Neuronal stem cell (in vitro differentiated cells): ENCODE measurements at regions not wholly inside any gene's neighbourhood (a gene's known extent, or its start where the extent isn't known, plus 50 kb on each side); places are given as distances from the start of the nearest gene placed in this dataset.

Experiments used
- DNase-seq: peaks from one replicate; pipeline ENCODE4 v3.0.0-alpha.2; 2013; ENCODE audit warnings: low spot score
- H2AFZ ChIP-seq: one replicate; pipeline ENCODE4 v1.6.1; 2013; ENCODE audit warnings: mild to moderate bottlenecking, low read length, inconsistent platforms
- H2AK5ac ChIP-seq: 2 replicates; pipeline ENCODE4 v1.6.1; 2013; ENCODE audit warnings: low read depth, mild to moderate bottlenecking, inconsistent platforms, low read length, moderate library complexity, mixed read lengths
- H2BK120ac ChIP-seq: 2 replicates; pipeline ENCODE4 v1.6.1; 2013; ENCODE audit warnings: low read depth, mild to moderate bottlenecking, inconsistent platforms, low read length, moderate library complexity, mixed read lengths
- H2BK12ac ChIP-seq: one replicate; pipeline ENCODE4 v1.6.1; 2013; ENCODE audit warnings: low read length, inconsistent platforms
- H2BK15ac ChIP-seq: 2 replicates; pipeline ENCODE4 v1.6.1; 2013; ENCODE audit warnings: mild to moderate bottlenecking, low read length, inconsistent platforms, mixed read lengths
- H2BK5ac ChIP-seq: one replicate; pipeline ENCODE4 v1.6.1; 2013; ENCODE audit warnings: inconsistent platforms, mild to moderate bottlenecking, low read length, moderate library complexity
- H3K14ac ChIP-seq: one replicate; pipeline ENCODE4 v1.6.1; 2013; ENCODE audit warnings: low read length, inconsistent platforms
- H3K18ac ChIP-seq: 2 replicates; pipeline ENCODE4 v1.6.1; 2013; ENCODE audit warnings: low read length, inconsistent platforms
- H3K23ac ChIP-seq: 2 replicates; pipeline ENCODE4 v1.6.1; 2013; ENCODE audit warnings: low read depth, mild to moderate bottlenecking, mixed read lengths, low read length, inconsistent platforms; ENCODE audit not compliant: poor library complexity
- H3K27ac ChIP-seq: replicated peaks from 3 replicates; pipeline ENCODE4 v1.5.1; 2013; ENCODE audit warnings: low read length, inconsistent platforms
- H3K27me3 ChIP-seq, 3 experiments: 2 replicates each; pipeline ENCODE4 v1.6.1; 2013; ENCODE audit warnings: low read length in 3 of 3, mild to moderate bottlenecking in 2 of 3, inconsistent platforms in 1 of 3, low read depth in 1 of 3, mixed read lengths in 1 of 3, moderate library complexity in 1 of 3; ENCODE audit not compliant: control insufficient read depth in 3 of 3, insufficient read depth in 3 of 3
- H3K36me3 ChIP-seq, 2 donors: replicated peaks in 1 of 2; 2 replicates each; pipeline ENCODE4 v1.6.1; 2013; ENCODE audit warnings: low read length in 2 of 2; ENCODE audit not compliant: control insufficient read depth in 2 of 2, insufficient read depth in 2 of 2
- H3K4ac ChIP-seq: 2 replicates; pipeline ENCODE4 v1.6.1; 2013; ENCODE audit warnings: inconsistent platforms, mild to moderate bottlenecking, low read length, moderate library complexity
- H3K4me1 ChIP-seq, 2 donors: 1 replicate in 1 of 2; 2 replicates in 1 of 2; pipeline ENCODE4 v1.6.1; 2013; ENCODE audit warnings: low read length in 2 of 2, low read depth in 1 of 2; ENCODE audit not compliant: control insufficient read depth in 2 of 2, insufficient read depth in 1 of 2
- H3K4me2 ChIP-seq: one replicate; pipeline ENCODE4 v1.6.1; 2013; ENCODE audit warnings: mild to moderate bottlenecking, low read length, inconsistent platforms; ENCODE audit not compliant: insufficient read depth, poor library complexity, severe bottlenecking
- H3K4me3 ChIP-seq, 2 donors: 2 replicates each; pipeline ENCODE4 v1.5.1; 2013; ENCODE audit warnings: low read length in 2 of 2, mild to moderate bottlenecking in 2 of 2, inconsistent platforms in 1 of 2, moderate library complexity in 1 of 2
- H3K79me1 ChIP-seq: one replicate; pipeline ENCODE4 v1.6.1; 2013; ENCODE audit warnings: low read depth, mild to moderate bottlenecking, inconsistent platforms, low read length, moderate library complexity
- H3K9ac ChIP-seq: one replicate; pipeline ENCODE4 v1.6.1; 2013; ENCODE audit warnings: mild to moderate bottlenecking, low read depth, low read length, inconsistent platforms; ENCODE audit not compliant: poor library complexity
- H3K9me3 ChIP-seq, 2 donors: replicated peaks in 1 of 2; 2 replicates each; pipeline versions ENCODE3 to v1.6.1; 2013; ENCODE audit warnings: low read length in 2 of 2, mild to moderate bottlenecking in 2 of 2, inconsistent platforms in 1 of 2, low read depth in 1 of 2, mixed read lengths in 1 of 2, moderate library complexity in 1 of 2; ENCODE audit not compliant: control insufficient read depth in 2 of 2, insufficient read depth in 1 of 2
- H4K8ac ChIP-seq: one replicate; pipeline ENCODE4 v1.6.1; 2013; ENCODE audit warnings: low read depth, mild to moderate bottlenecking, inconsistent platforms, low read length, moderate library complexity
- H4K91ac ChIP-seq: one replicate; pipeline ENCODE4 v1.6.1; 2013; ENCODE audit warnings: low read length, low read depth, mild to moderate bottlenecking, inconsistent platforms; ENCODE audit not compliant: poor library complexity
- WGBS, 2 donors: extraction: QIAGEN DNeasy Blood & Tissue Kit; methylation state at CpG; one replicate each; pipeline ENCODE4 v1.1.7; 2013; ENCODE audit warnings: missing lambda C conversion rate in 2 of 2, mixed read lengths in 1 of 2; ENCODE audit not compliant: insufficient read length in 2 of 2, insufficient replicate concordance in 1 of 2; ENCODE audit errors: extremely low coverage in 2 of 2; 5-methylcytosine and 5-hydroxymethylcytosine counted together

DNA sequence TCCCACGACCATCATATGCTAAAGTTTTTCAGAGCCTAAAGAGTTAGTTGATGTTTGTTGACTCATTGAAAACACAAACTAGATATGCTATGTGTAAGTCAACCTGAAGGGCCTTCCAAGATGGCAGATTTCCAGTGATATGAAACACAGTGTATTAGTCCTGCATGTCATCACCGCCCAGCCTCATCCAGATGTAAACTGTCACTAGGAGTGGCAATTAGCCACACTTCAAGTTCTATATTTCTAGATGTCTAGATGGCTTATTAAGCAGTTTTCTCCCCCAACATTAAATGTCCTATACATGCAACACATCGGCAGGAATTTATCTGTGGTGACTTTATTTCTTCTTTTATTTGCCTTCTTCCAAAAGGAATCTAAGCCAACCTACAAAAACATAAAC, 444.1 kb upstream of the SMIM21 start:
- no peak for DNase-seq
- no peak overlapping the region for H3K4ac ChIP-seq
- H3K27me3 ChIP-seq: peaks cover 0 to 4% (median 0%) of the 10 kb centered on the region in 3 experiments
- no CpG with 5 or more reads among the region's 3 CpGs for WGBS, 2 donors
- peaks cover 0 to 4% of the 10 kb centered on the region in 2 donors for H3K4me1 ChIP-seq
- no peak overlapping the region for H2BK12ac ChIP-seq
- H3K14ac ChIP-seq: no peak overlapping the region
- no peak overlapping the region for H2BK5ac ChIP-seq
- H3K4me3 ChIP-seq: no peak overlapping the region
- H3K36me3 ChIP-seq: no peaks in the 10 kb centered on the region
- H4K8ac ChIP-seq: no peak overlapping the region
- no peak overlapping the region for H4K91ac ChIP-seq
- no peak overlapping the region for H3K18ac ChIP-seq
- H3K9me3 ChIP-seq: no peaks in the 10 kb centered on the region
- H3K23ac ChIP-seq: no peak overlapping the region
- no peaks in the 10 kb centered on the region for H3K79me1 ChIP-seq
- H2BK120ac ChIP-seq: no peak overlapping the region
- H3K4me2 ChIP-seq: no peak overlapping the region
- no peak overlapping the region for H2BK15ac ChIP-seq
- no peak overlapping the region for H3K9ac ChIP-seq
- H2AK5ac ChIP-seq: no peak overlapping the region
- no peak overlapping the region for H2AFZ ChIP-seq
- H3K27ac ChIP-seq: no peak overlapping the region

- Histone ChIP-seq H3K4me3 (no peak overlapping the region), H3K9me3 (peaks cover 0 to 2% of the 10 kb centered on the region in 2 donors), H3K9ac (no peak overlapping the region), H3K4me2 (no peak overlapping the region), H3K27me3 (peaks cover 0 to 4% (median 0%) of the 10 kb centered on the region in 3 experiments), H3K14ac (no peak overlapping the region), H2BK120ac (no peak overlapping the region), H2BK5ac (no peak overlapping the region), H2AFZ (no peak overlapping the region), H3K4ac (no peak overlapping the region), H3K23ac (no peak overlapping the region), H3K36me3 (no peaks in the 10 kb centered on the region), H4K8ac (no peak overlapping the region), H3K79me1 (no peaks in the 10 kb centered on the region), H2AK5ac (no peak overlapping the region), H3K27ac (no peak overlapping the region), H2BK12ac (no peak overlapping the region), H4K91ac (no peak overlapping the region), H3K4me1 (peaks cover 0 to 2% of the 10 kb centered on the region in 2 donors), H2BK15ac (no peak overlapping the region), H3K18ac (no peak overlapping the region)
- no CpG with 5 or more reads among the region's 1 CpG for WGBS, 2 donors
- no peak for DNase-seq
Observed at GRCh38 chr18:75869162-75869561, 441.7 kb upstream of the SMIM21 start.

- no peak overlapping the region for H2BK15ac ChIP-seq
- H2BK12ac ChIP-seq: no peak overlapping the region
- no peak overlapping the region for H3K4me3 ChIP-seq
- H3K9me3 ChIP-seq: peaks cover 0 to 2% of the 10 kb centered on the region in 2 donors
- peaks cover 0 to 4% (median 0%) of the 10 kb centered on the region in 3 experiments for H3K27me3 ChIP-seq
- H3K27ac ChIP-seq: no peak overlapping the region
- H4K8ac ChIP-seq: no peak overlapping the region
- H3K36me3 ChIP-seq: no peaks in the 10 kb centered on the region
- H2BK120ac ChIP-seq: no peak overlapping the region
- H3K4me2 ChIP-seq: no peak overlapping the region
- no peak overlapping the region for H2AK5ac ChIP-seq
- H3K79me1 ChIP-seq: no peaks in the 10 kb centered on the region
- no peak overlapping the region for H2BK5ac ChIP-seq
- no peak overlapping the region for H2AFZ ChIP-seq
- no peak overlapping the region for H4K91ac ChIP-seq
- no peak overlapping the region for H3K14ac ChIP-seq
- no CpG with 5 or more reads among the region's 9 CpGs for WGBS, 2 donors
- peak overlapping the region; percentile 56 for H3K18ac ChIP-seq
- H3K4me1 ChIP-seq: peaks cover 0 to 2% of the 10 kb centered on the region in 2 donors
- no peak overlapping the region for H3K9ac ChIP-seq
- DNase-seq: no peak
- no peak overlapping the region for H3K23ac ChIP-seq
- H3K4ac ChIP-seq: no peak overlapping the region
Observed at GRCh38 chr18:75868031-75868430, 440.5 kb upstream of the SMIM21 start.

DNA sequence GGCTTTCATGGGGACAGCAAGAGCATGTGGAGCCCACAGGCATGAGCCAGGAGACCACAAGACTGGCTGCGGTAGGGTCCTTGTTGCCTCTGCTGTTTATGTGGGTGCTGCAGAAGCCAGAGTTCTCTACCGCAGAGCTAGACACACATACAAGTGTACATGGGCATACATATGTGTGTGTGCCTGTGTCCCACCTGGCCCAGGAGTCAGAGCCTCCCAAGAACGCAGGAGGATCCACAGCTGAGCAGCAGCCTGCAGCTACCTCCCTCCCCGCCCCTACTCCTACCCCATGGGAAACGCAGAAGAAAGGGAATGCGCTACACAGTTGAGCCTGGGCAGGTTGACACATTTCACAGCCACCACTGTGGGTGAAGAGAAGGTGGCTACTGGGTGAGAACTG, 438.1 kb upstream of the SMIM21 start:
- H2AK5ac ChIP-seq: peak overlapping the region; percentile 27
- peaks cover 0 to 4% of the 10 kb centered on the region in 2 donors for H3K4me1 ChIP-seq
- no peak overlapping the region for H2AFZ ChIP-seq
- no peak overlapping the region for H3K4ac ChIP-seq
- H3K18ac ChIP-seq: peak overlapping the region; percentile 19
- no peak overlapping the region for H3K27ac ChIP-seq
- H4K8ac ChIP-seq: no peak overlapping the region
- H2BK15ac ChIP-seq: no peak overlapping the region
- H4K91ac ChIP-seq: no peak overlapping the region
- H2BK120ac ChIP-seq: no peak overlapping the region
- peaks cover 0 to 2% of the 10 kb centered on the region in 2 donors for H3K9me3 ChIP-seq
- H3K9ac ChIP-seq: no peak overlapping the region
- WGBS, 2 donors: no CpG with 5 or more reads among the region's 6 CpGs
- no peak overlapping the region for H3K4me2 ChIP-seq
- DNase-seq: no peak
- no peaks in the 10 kb centered on the region for H3K79me1 ChIP-seq
- H3K4me3 ChIP-seq: no peak overlapping the region
- no peaks in the 10 kb centered on the region for H3K36me3 ChIP-seq
- peaks cover 0 to 4% (median 0%) of the 10 kb centered on the region in 3 experiments for H3K27me3 ChIP-seq
- no peak overlapping the region for H3K14ac ChIP-seq
- no peak overlapping the region for H3K23ac ChIP-seq
- no peak overlapping the region for H2BK12ac ChIP-seq
- H2BK5ac ChIP-seq: no peak overlapping the region
